ENCODE measurements at regions not wholly inside any gene's neighbourhood (a gene's known extent, or its start where the extent isn't known, plus 50 kb on each side); places are given as distances from the start of the nearest gene placed in this dataset.

- DNase-seq, result no peak
Observed at GRCh38 chr3:163924600-163924999, 1153.7 kb downstream of the SI start.

GRCh38 chr3:163919154-163919553 is 1159.1 kb downstream of the SI start:
- no peak for DNase-seq

- DNase-seq, result no peak
Observed at GRCh38 chr3:163916596-163917560, 1161.4 kb downstream of the SI start.

GRCh38 chr3:163915280-163915679 is 1163.0 kb downstream of the SI start:
- DNase-seq, result no peak

GRCh38 chr3:163914567-163914966 is 1163.7 kb downstream of the SI start:
- DNase-seq, result no peak

GRCh38 chr3:163891771-163892170 is 1186.5 kb downstream of the SI start:
- DNase-seq, result no peak

GRCh38 chr3:163890661-163891060 is 1187.6 kb downstream of the SI start:
- no peak for DNase-seq

GRCh38 chr3:163879172-163879571 is 1199.1 kb downstream of the SI start:
- no peak for DNase-seq

- DNase-seq, result no peak
Observed at GRCh38 chr3:163878396-163878795, 1199.9 kb downstream of the SI start.

- DNase-seq, result no peak
Observed at GRCh38 chr3:163877805-163878204, 1200.5 kb downstream of the SI start.

- DNase-seq, result no peak
Observed at GRCh38 chr3:163863146-163863545, 1215.2 kb downstream of the SI start.

GRCh38 chr3:163852233-163852632 is 1226.1 kb downstream of the SI start:
- DNase-seq, result no peak

- DNase-seq, result no peak
Observed at GRCh38 chr3:163838769-163839168, 1239.5 kb downstream of the SI start.

GRCh38 chr3:163832547-163832946 is 1245.7 kb downstream of the SI start:
- DNase-seq, result no peak

GRCh38 chr3:163821841-163822240 is 1256.5 kb downstream of the SI start:
- no peak for DNase-seq

GRCh38 chr3:163817015-163817414 is 1261.3 kb downstream of the SI start:
- no peak for DNase-seq

- no peak for DNase-seq
Observed at GRCh38 chr3:163813935-163814334, 1264.4 kb downstream of the SI start.

- DNase-seq, result no peak
Observed at GRCh38 chr3:163812006-163812405, 1266.3 kb downstream of the SI start.

GRCh38 chr3:163809540-163809993 is 1268.7 kb downstream of the SI start:
- no peak for DNase-seq

GRCh38 chr3:163786416-163786815 is 1291.9 kb downstream of the SI start:
- no peak for DNase-seq

- no peak for DNase-seq
Observed at GRCh38 chr3:163785693-163786092, 1292.6 kb downstream of the SI start.

- no peak for DNase-seq
Observed at GRCh38 chr3:163779396-163780344, 1298.6 kb downstream of the SI start.

- DNase-seq, result no peak
Observed at GRCh38 chr3:163776743-163777142, 1301.6 kb downstream of the SI start.

All from right hindlimb (tissue), 1 donor.